ENCODE measurements at regions not wholly inside any gene's neighbourhood (a gene's known extent, or its start where the extent isn't known, plus 50 kb on each side); places are given as distances from the start of the nearest gene placed in this dataset.

- no peaks in the 10 kb centered on the region for H3K36me3 ChIP-seq (ENCODE audit: control insufficient read depth, insufficient read depth, low read length)
- CTCF ChIA-PET: no interaction called here
- TF ChIP-seq CTCF (IDR thresholded peaks at IDR 0.05; ENCODE audit: insufficient read depth, low read depth, low read length): peak; percentile 64
- DNase-seq (ENCODE audit: low read depth): peak; percentile 87
- H3K27me3 ChIP-seq (ENCODE audit: control insufficient read depth, insufficient read depth, low read length): no peaks in the 10 kb centered on the region
- no peak overlapping the region for H3K4me3 ChIP-seq (ENCODE audit: low read depth, low read length)
- POLR2A ChIA-PET: no interaction called here
Observed at GRCh38 chr3:21839592-21839991, 88.6 kb upstream of the ZNF385D start.

GRCh38 chr3:21847005-21847404 lies 96.0 kb upstream of the ZNF385D start:
- TF ChIP-seq CTCF (IDR thresholded peaks at IDR 0.05; ENCODE audit: insufficient read depth, low read depth, low read length): no peak
- ChIA-PET POLR2A (no interaction called here), CTCF (no interaction called here)
- DNase-seq (ENCODE audit: low read depth): no peak
- Histone ChIP-seq H3K36me3 (ENCODE audit: control insufficient read depth, insufficient read depth, low read length) (no peaks in the 10 kb centered on the region), H3K27me3 (ENCODE audit: control insufficient read depth, insufficient read depth, low read length) (no peaks in the 10 kb centered on the region), H3K4me3 (ENCODE audit: low read depth, low read length) (no peak overlapping the region)

- H3K36me3 ChIP-seq (ENCODE audit: control insufficient read depth, insufficient read depth, low read length): no peaks in the 10 kb centered on the region
- no peak overlapping the region for H3K4me3 ChIP-seq (ENCODE audit: low read depth, low read length)
- no peak for DNase-seq (ENCODE audit: low read depth)
- CTCF ChIA-PET: no interaction called here
- POLR2A ChIA-PET: no interaction called here
- TF ChIP-seq CTCF (IDR thresholded peaks at IDR 0.05; ENCODE audit: insufficient read depth, low read depth, low read length): no peak
- no peaks in the 10 kb centered on the region for H3K27me3 ChIP-seq (ENCODE audit: control insufficient read depth, insufficient read depth, low read length)
Observed at GRCh38 chr3:21859124-21860081, 108.4 kb upstream of the ZNF385D start.

- Histone ChIP-seq H3K27me3 (ENCODE audit: control insufficient read depth, insufficient read depth, low read length) (no peaks in the 10 kb centered on the region), H3K36me3 (ENCODE audit: control insufficient read depth, insufficient read depth, low read length) (no peaks in the 10 kb centered on the region), H3K4me3 (ENCODE audit: low read depth, low read length) (no peak overlapping the region)
- ChIA-PET POLR2A (no interaction called here), CTCF (no interaction called here)
- TF ChIP-seq CTCF (IDR thresholded peaks at IDR 0.05; ENCODE audit: insufficient read depth, low read depth, low read length): no peak
- DNase-seq (ENCODE audit: low read depth): no peak
Observed at GRCh38 chr3:21860082-21860475, 109.1 kb upstream of the ZNF385D start.

- DNase-seq (ENCODE audit: low read depth): no peak
- no peak overlapping the region for H3K4me3 ChIP-seq (ENCODE audit: low read depth, low read length)
- POLR2A ChIA-PET: no interaction called here
- no peaks in the 10 kb centered on the region for H3K36me3 ChIP-seq (ENCODE audit: control insufficient read depth, insufficient read depth, low read length)
- no peaks in the 10 kb centered on the region for H3K27me3 ChIP-seq (ENCODE audit: control insufficient read depth, insufficient read depth, low read length)
- TF ChIP-seq CTCF (IDR thresholded peaks at IDR 0.05; ENCODE audit: insufficient read depth, low read depth, low read length): no peak
- CTCF ChIA-PET: no interaction called here
Observed at GRCh38 chr3:21860657-21861056, 109.6 kb upstream of the ZNF385D start.

All from BJ (cell line).